Panc1 (cell line): ENCODE measurements at regions not wholly inside any gene's neighbourhood (a gene's known extent, or its start where the extent isn't known, plus 50 kb on each side); places are given as distances from the start of the nearest gene placed in this dataset.

ENCODE experiments used
- ATAC-seq: fragments of 200-7000 bp; cut with Tn5 transposase; 2 replicates; pipeline ENCODE4 v1.9.1; 2020; ENCODE audit warnings: mild to moderate bottlenecking, moderate library complexity
- BruUV-seq: library from RNA; stranded (reverse); fragments of 400-500 nt; replicated peaks from 2 replicates; lab custom pipeline; 2021; lab: Mats Ljungman, UMichigan
- CTCF ChIA-PET: fragments of 300-600 bp; sonication (Branson Sonifier 250); formaldehyde crosslinking; loops from one replicate; lab custom pipeline; 2022; ENCODE audit warnings: antibody characterized with exemption; lab: Charles Lee
- POLR2A ChIA-PET: fragments of 300-600 bp; sonication (Branson Sonifier 250); formaldehyde crosslinking; loops from one replicate; lab custom pipeline; 2022; ENCODE audit warnings: antibody characterized with exemption; lab: Charles Lee
- DNase-seq: peaks from one replicate; pipeline ENCODE4 v3.0.0-alpha.2; 2010; ENCODE audit warnings: low read depth, low spot score
- H3K27ac ChIP-seq: 2 replicates; pipeline ENCODE4 v1.5.1; 2011; ENCODE audit warnings: mild to moderate bottlenecking, low read length, inconsistent platforms
- H3K27me3 ChIP-seq: fragments of 200-500 bp; sonication (Bioruptor generic); 2 replicates; pipeline ENCODE4 v1.6.0; 2014; ENCODE audit warnings: low read length, inconsistent platforms; ENCODE audit not compliant: control insufficient read depth, insufficient read depth
- H3K36me3 ChIP-seq: fragments of 200-500 bp; sonication (Bioruptor generic); 2 replicates; pipeline ENCODE4 v1.5.1; 2014; ENCODE audit warnings: inconsistent platforms, mild to moderate bottlenecking, low read length, moderate library complexity; ENCODE audit not compliant: control insufficient read depth, insufficient read depth
- H3K4me1 ChIP-seq: 2 replicates; pipeline ENCODE4 v1.5.1; 2011; ENCODE audit warnings: inconsistent platforms, mild to moderate bottlenecking, low read length, moderate library complexity; ENCODE audit not compliant: control insufficient read depth, insufficient read depth
- H3K4me3 ChIP-seq, 2 experiments: 2 replicates each; pipeline ENCODE4 v1.5.1; 2011 to 2012; ENCODE audit warnings: low read depth in 2 of 2, low read length in 2 of 2, mild to moderate bottlenecking in 2 of 2, inconsistent platforms in 1 of 2, moderate library complexity in 1 of 2
- H3K9me3 ChIP-seq: fragments of 200-500 bp; sonication (Bioruptor generic); 2 replicates; pipeline ENCODE4 v1.5.1; 2014; ENCODE audit warnings: low read depth, mild to moderate bottlenecking, inconsistent platforms, low read length, moderate library complexity; ENCODE audit not compliant: control insufficient read depth, insufficient read depth
- POLR2AphosphoS5 ChIP-seq: IDR thresholded peaks from 2 replicates; pipeline ENCODE4 v1.6.1; 2012; ENCODE audit warnings: mild to moderate bottlenecking, low read depth, low read length, moderate library complexity
- REST ChIP-seq, 2 experiments: IDR thresholded peaks; 2 replicates each; pipeline ENCODE4 v1.6.1; 2011 to 2012; ENCODE audit warnings: low read depth in 2 of 2, control low read depth in 1 of 2, low read length in 1 of 2, mild to moderate bottlenecking in 1 of 2, moderate library complexity in 1 of 2; ENCODE audit not compliant: insufficient read depth in 1 of 2
- SIN3A ChIP-seq: IDR thresholded peaks from 2 replicates; pipeline ENCODE4 v1.6.1; 2012; ENCODE audit warnings: low read depth, mild to moderate bottlenecking, low read length, moderate library complexity, borderline replicate concordance; ENCODE audit not compliant: insufficient read depth
- TCF7L2 ChIP-seq: IDR thresholded peaks from 2 replicates; pipeline ENCODE4 v1.6.1; 2011; ENCODE audit warnings: mild to moderate bottlenecking, low read depth, low read length, inconsistent platforms
- in situ Hi-C: cut with HindIII; loops from 2 replicates; pipeline ENCODE4 v1.10.0; 2016; ENCODE audit warnings: low sequenced_read_pairs, low pct_unique_long_range_greater_than_20kb
- intact Hi-C: fragments of 100-400 bp; cut with micrococcal nuclease; formaldehyde crosslinking; loops from one replicate; pipeline ENCODE4 v1.10.0; 2022; ENCODE audit not compliant: unreplicated experiment
- TF ChIP-seq, protein P1 (sequence below): fragments of 450-650 bp; IDR thresholded peaks from 2 replicates; pipeline ENCODE4 v1.5.1; 2017; ENCODE audit warnings: mild to moderate bottlenecking

DNA sequence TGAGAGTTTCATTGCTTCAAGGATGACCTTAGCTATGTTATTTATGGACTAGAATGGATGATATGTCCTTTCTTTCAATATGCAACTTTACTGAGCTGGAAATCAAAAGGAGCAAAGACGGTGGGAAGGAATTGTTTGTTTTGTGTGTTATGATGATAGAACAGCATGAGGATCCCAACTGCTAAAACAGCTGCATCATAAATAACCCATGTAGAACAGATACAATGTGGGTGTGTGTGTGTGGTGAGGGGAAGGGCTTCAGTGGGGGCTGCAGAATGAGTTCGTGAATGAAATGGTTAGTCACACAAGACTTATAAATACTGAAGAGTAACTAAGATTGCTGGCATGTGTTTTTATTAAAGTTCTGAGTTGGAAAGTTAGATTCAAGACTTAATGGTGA is 80.1 kb downstream of the DACT1 start:
- ChIA-PET POLR2A (no interaction called here), CTCF (no interaction called here)
- in situ Hi-C loops (no loop called here), intact Hi-C loops (no loop called here)
- Histone ChIP-seq H3K4me3 (no peak overlapping the region), H3K9me3 (no peaks in the 10 kb centered on the region), H3K36me3 (no peaks in the 10 kb centered on the region), H3K27me3 (no peaks in the 10 kb centered on the region), H3K4me1 (no peaks in the 10 kb centered on the region), H3K27ac (no peak overlapping the region)
- BruUV-seq: no TSS peak
- TF ChIP-seq SIN3A (no peak), TCF7L2 (no peak), POLR2AphosphoS5 (no peak), REST (IDR thresholded peaks at IDR 0.05; ENCODE audit: insufficient read depth in 1 of 2, low read depth in 2 of 2, low read length in 1 of 2) (no peak)
- TF ChIP-seq, protein P1, sequence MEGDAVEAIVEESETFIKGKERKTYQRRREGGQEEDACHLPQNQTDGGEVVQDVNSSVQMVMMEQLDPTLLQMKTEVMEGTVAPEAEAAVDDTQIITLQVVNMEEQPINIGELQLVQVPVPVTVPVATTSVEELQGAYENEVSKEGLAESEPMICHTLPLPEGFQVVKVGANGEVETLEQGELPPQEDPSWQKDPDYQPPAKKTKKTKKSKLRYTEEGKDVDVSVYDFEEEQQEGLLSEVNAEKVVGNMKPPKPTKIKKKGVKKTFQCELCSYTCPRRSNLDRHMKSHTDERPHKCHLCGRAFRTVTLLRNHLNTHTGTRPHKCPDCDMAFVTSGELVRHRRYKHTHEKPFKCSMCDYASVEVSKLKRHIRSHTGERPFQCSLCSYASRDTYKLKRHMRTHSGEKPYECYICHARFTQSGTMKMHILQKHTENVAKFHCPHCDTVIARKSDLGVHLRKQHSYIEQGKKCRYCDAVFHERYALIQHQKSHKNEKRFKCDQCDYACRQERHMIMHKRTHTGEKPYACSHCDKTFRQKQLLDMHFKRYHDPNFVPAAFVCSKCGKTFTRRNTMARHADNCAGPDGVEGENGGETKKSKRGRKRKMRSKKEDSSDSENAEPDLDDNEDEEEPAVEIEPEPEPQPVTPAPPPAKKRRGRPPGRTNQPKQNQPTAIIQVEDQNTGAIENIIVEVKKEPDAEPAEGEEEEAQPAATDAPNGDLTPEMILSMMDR: no peak
- ATAC-seq: no peak
- DNase-seq: no peak

- TF ChIP-seq REST (IDR thresholded peaks at IDR 0.05; ENCODE audit: insufficient read depth in 1 of 2, low read depth in 2 of 2, low read length in 1 of 2) (no peak), SIN3A (no peak), TCF7L2 (no peak), POLR2AphosphoS5 (no peak)
- TF ChIP-seq, protein P1: no peak
- no peaks in the 10 kb centered on the region for H3K9me3 ChIP-seq
- intact Hi-C loops (no loop called here), in situ Hi-C loops (no loop called here)
- no TSS peak for BruUV-seq
- no peaks in the 10 kb centered on the region for H3K4me1 ChIP-seq
- POLR2A ChIA-PET: no interaction called here
- CTCF ChIA-PET: no interaction called here
- no peaks in the 10 kb centered on the region for H3K27me3 ChIP-seq
- H3K4me3 ChIP-seq: no peak overlapping the region
- no peak for ATAC-seq
- no peak for DNase-seq
- no peak overlapping the region for H3K27ac ChIP-seq
- no peaks in the 10 kb centered on the region for H3K36me3 ChIP-seq
Observed at GRCh38 chr14:58718226-58719205, 80.8 kb downstream of the DACT1 start.
